A673 (cell line): ENCODE measurements at regions not wholly inside any gene's neighbourhood (a gene's known extent, or its start where the extent isn't known, plus 50 kb on each side); places are given as distances from the start of the nearest gene placed in this dataset.

ENCODE experiments used
- CTCF ChIP-seq: fragments of 300-800, 200-600 bp; sonication (generic); conservative IDR thresholded peaks from 2 replicates; pipeline ENCODE4 v1.5.1; 2017; ENCODE audit warnings: low read depth, mild to moderate bottlenecking, antibody characterized with exemption, low read length, moderate library complexity, mixed read lengths
- EZH2 ChIP-seq: fragments of 200-600 bp; sonication (generic); IDR thresholded peaks from 2 replicates; pipeline ENCODE4 v1.6.1; 2017; ENCODE audit warnings: borderline replicate concordance, low read depth, mild to moderate bottlenecking, mixed read lengths, antibody characterized with exemption, low read length; ENCODE audit not compliant: poor library complexity, severe bottlenecking

- TF ChIP-seq CTCF, result no peak
- TF ChIP-seq EZH2, result no peak
These were observed 116.0 kb upstream of the RAB27B start for GRCh38 chr18:54712306-54712705.
